Activated T-helper 2 cell treated with anti-CD3 and anti-CD28 coated beads, Interferon-gamma antibody, Interleukin-2, Interleukin-4, amounts not matched to agents 10 μg/mL and 5 μg/mL and 100 μg/mL, durations not matched to agents 14 hours and 24 hours and 36 hours (primary cell): ENCODE measurements at regions not wholly inside any gene's neighbourhood (a gene's known extent, or its start where the extent isn't known, plus 50 kb on each side); places are given as distances from the start of the nearest gene placed in this dataset.

Experiments
- DNase-seq: peaks from one replicate; pipeline ENCODE4 v3.0.0; 2021; ENCODE audit warnings: low spot score
- H3K27ac Mint-ChIP-seq: one replicate; pipeline ENCODE4 v1.8.0; 2021; ENCODE audit warnings: mixed read lengths
- H3K27me3 Mint-ChIP-seq: one replicate; pipeline ENCODE4 v1.8.0; 2021; ENCODE audit warnings: low read depth, mixed read lengths
- H3K36me3 Mint-ChIP-seq: one replicate; pipeline ENCODE4 v1.8.0; 2021; ENCODE audit warnings: low read depth, mixed read lengths
- H3K4me1 Mint-ChIP-seq: one replicate; pipeline ENCODE4 v1.8.0; 2021; ENCODE audit warnings: low read depth, mixed read lengths
- H3K4me3 Mint-ChIP-seq: one replicate; pipeline ENCODE4 v1.8.0; 2021; ENCODE audit warnings: low read depth, mild to moderate bottlenecking, moderate library complexity, mixed read lengths
- H3K9me3 Mint-ChIP-seq: one replicate; pipeline ENCODE4 v1.8.0; 2021; ENCODE audit warnings: mixed read lengths
- intact Hi-C: fragments of 100-400 bp; cut with micrococcal nuclease; formaldehyde crosslinking; loops from one replicate; pipeline ENCODE4 v1.15.1; 2023

DNA sequence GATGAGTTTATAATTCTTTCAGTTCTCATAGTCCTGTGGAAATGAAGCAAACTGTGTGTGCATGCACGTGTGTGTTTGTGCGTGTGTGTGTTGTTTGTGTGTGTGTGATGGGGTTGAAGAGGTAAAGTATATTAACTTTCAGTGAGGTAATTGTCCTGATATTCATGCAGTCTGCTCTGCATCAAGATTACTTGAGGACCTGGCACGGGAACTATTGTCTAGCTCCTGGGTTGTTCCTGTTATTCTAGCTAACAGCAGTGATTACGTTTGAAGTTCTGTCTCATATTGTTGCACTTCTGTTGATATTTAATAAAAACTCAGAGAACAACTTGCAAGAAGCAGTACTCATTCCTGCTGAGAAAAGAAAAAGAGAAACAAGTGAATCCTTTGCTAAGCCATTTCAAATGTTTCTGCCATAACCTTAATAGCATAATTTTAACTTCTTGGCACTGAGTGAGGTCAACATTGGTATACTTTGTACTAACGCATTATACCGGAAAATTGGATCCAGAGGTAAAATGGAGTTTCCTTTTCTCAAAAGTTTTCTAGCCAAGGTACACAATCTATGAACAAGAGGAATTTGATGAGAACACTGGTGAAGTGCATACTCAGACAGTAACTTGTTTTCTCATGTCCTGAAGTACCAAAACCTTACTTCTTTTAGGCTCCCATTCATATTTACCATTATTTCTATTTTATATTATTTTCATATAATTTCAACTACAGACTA is 113.2 kb downstream of the SPCS3 start:
- Mint-ChIP-seq H3K36me3 (no peaks in the 10 kb centered on the region), H3K9me3 (no peaks in the 10 kb centered on the region), H3K27me3 (no peaks in the 10 kb centered on the region), H3K4me3 (no peak overlapping the region), H3K27ac (no peak overlapping the region), H3K4me1 (peaks cover 4% of the 10 kb centered on the region)
- DNase-seq: no peak
- intact Hi-C loops: no loop called here

DNA sequence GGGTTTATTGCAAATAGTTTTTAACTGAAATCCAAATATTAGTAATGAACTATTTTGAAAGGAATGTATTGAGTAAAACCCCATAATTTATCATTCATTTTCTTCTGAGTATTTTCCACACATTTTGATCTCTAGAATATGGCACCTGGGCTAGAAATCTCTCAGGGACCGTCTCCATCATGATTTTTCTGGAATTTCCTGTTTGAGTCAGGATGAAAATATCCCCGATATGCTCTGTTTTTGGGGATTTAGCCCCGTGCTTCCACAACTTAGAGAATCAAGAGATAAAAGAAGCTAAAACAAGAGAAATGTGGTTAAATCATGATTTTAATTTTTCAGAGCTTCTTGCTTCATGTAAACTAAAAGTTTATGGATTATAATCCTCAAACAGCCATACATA is 114.2 kb downstream of the SPCS3 start:
- Mint-ChIP-seq H3K9me3 (no peaks in the 10 kb centered on the region), H3K4me3 (no peak overlapping the region), H3K27me3 (no peaks in the 10 kb centered on the region), H3K36me3 (no peaks in the 10 kb centered on the region), H3K4me1 (peaks cover 4% of the 10 kb centered on the region), H3K27ac (no peak overlapping the region)
- DNase-seq: no peak
- intact Hi-C loops: no loop called here

DNA sequence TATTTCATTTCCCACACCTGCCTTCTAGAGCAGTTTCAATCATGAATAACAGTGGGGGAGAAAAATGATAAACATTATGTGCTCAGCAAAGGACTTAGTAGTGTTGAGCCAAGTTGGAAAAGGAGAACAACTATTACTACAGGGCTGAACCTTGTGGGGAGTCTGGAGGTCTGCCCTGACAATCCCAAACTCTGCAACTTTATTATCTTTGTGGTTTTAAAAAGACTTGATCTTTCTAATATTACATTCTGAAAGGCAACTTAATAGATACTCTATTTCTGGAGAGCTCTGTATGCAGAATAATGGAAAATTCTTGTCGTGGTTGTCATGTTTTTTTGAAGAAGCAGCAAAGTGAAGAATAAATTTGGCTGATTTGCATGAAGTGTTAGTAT is 116.1 kb downstream of the SPCS3 start:
- Mint-ChIP-seq H3K36me3 (no peaks in the 10 kb centered on the region), H3K27me3 (no peaks in the 10 kb centered on the region), H3K4me3 (no peak overlapping the region), H3K27ac (no peak overlapping the region), H3K4me1 (peaks cover 4% of the 10 kb centered on the region), H3K9me3 (no peaks in the 10 kb centered on the region)
- intact Hi-C loops: no loop called here
- DNase-seq: no peak

DNA sequence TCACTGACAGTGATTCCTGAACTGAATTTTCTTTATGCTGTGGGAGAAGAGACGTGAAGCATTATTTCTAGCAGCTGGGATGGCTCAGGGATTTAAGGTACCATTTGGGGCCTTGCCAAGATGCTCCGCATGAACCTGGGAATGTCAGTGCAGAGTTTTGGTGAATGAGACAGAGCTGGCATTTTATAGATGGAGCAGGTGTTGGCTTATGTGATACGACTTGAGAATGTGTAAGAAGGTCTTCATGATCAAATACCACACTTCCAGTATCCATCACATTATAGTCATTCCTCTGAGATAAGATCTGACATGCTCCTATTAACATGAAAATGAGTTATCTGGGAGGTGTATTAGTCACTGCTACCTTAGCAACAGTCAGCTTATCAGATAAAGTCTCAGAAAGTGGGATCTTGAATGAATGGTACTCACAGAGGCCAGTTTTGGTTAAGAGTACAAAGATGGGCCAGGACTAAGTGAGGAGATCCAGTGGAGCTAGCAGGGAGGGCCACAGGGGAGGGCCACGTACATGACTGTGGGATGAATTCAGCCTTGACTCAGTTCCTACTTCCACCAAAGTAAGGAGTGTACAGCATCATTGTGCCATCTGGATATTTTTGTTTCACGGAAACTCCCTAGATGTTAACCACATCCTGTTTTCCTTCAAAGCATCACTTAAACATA is 116.7 kb downstream of the SPCS3 start:
- no peaks in the 10 kb centered on the region for H3K27me3 Mint-ChIP-seq
- H3K4me1 Mint-ChIP-seq: peaks cover 4% of the 10 kb centered on the region
- intact Hi-C loops: no loop called here
- no peak for DNase-seq
- no peaks in the 10 kb centered on the region for H3K36me3 Mint-ChIP-seq
- H3K9me3 Mint-ChIP-seq: no peaks in the 10 kb centered on the region
- no peak overlapping the region for H3K27ac Mint-ChIP-seq
- H3K4me3 Mint-ChIP-seq: no peak overlapping the region

GRCh38 chr4:176437756-176438155 is 118.0 kb downstream of the SPCS3 start:
- Mint-ChIP-seq H3K27me3 (no peaks in the 10 kb centered on the region), H3K27ac (no peak overlapping the region), H3K4me3 (no peak overlapping the region), H3K9me3 (no peaks in the 10 kb centered on the region), H3K4me1 (peaks cover 4% of the 10 kb centered on the region), H3K36me3 (no peaks in the 10 kb centered on the region)
- DNase-seq: no peak
- intact Hi-C loops: no loop called here

GRCh38 chr4:176438401-176438800 is 118.6 kb downstream of the SPCS3 start:
- H3K4me3 Mint-ChIP-seq: no peak overlapping the region
- H3K27ac Mint-ChIP-seq: no peak overlapping the region
- intact Hi-C loops: no loop called here
- no peaks in the 10 kb centered on the region for H3K27me3 Mint-ChIP-seq
- no peak for DNase-seq
- no peaks in the 10 kb centered on the region for H3K9me3 Mint-ChIP-seq
- H3K36me3 Mint-ChIP-seq: no peaks in the 10 kb centered on the region
- peaks cover 4% of the 10 kb centered on the region for H3K4me1 Mint-ChIP-seq

DNA sequence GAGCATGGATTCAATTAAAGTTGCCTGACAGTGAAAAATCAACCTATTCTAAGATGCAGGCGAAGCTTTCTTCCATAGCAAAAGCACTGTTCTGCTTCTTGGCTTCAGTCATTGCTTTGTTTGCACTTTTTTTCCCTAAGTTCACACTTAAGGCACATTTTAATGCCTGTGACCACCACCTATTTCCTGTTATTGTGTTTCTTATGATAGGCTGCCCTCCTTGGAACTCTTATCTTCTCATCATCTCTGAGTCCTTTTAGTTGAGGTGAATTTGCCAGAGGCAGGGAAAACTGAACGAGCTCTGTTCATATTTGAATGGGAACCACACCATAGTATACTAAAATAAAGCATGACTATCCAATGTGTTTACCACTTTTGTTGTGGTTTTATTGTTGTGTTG is 119.8 kb downstream of the SPCS3 start:
- DNase-seq: no peak
- H3K4me3 Mint-ChIP-seq: no peak overlapping the region
- H3K27me3 Mint-ChIP-seq: no peaks in the 10 kb centered on the region
- H3K27ac Mint-ChIP-seq: no peak overlapping the region
- intact Hi-C loops: no loop called here
- no peaks in the 10 kb centered on the region for H3K9me3 Mint-ChIP-seq
- no peaks in the 10 kb centered on the region for H3K36me3 Mint-ChIP-seq
- H3K4me1 Mint-ChIP-seq: peaks cover 4% of the 10 kb centered on the region

- no peak overlapping the region for H3K27ac Mint-ChIP-seq
- no peaks in the 10 kb centered on the region for H3K27me3 Mint-ChIP-seq
- intact Hi-C loops: no loop called here
- no peaks in the 10 kb centered on the region for H3K36me3 Mint-ChIP-seq
- H3K4me1 Mint-ChIP-seq: peaks cover 4% of the 10 kb centered on the region
- H3K4me3 Mint-ChIP-seq: no peak overlapping the region
- H3K9me3 Mint-ChIP-seq: no peaks in the 10 kb centered on the region
- no peak for DNase-seq
Measured at GRCh38 chr4:176440698-176441097, 120.9 kb downstream of the SPCS3 start.

DNA sequence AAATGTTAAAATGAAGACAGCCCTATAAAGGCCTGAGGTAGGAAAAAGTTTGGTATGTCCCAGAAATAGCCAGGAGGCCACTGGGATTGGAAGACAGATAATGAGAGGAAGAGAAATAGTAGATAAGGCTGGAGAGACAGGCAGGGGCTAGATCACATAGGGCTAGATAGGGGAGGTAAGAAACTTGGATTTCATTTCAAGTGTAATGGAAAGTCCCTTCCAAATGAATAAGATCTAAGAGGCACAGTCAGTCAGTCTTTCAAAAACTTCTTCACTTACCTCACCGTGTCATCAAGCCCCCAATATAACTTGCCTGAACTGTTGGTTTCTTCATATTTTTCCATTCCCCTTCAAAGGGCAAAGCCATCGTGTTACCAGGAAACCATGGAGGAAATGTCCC is 121.8 kb downstream of the SPCS3 start:
- no peak overlapping the region for H3K27ac Mint-ChIP-seq
- intact Hi-C loops: no loop called here
- H3K36me3 Mint-ChIP-seq: no peaks in the 10 kb centered on the region
- DNase-seq: no peak
- no peaks in the 10 kb centered on the region for H3K27me3 Mint-ChIP-seq
- peaks cover under 1% of the 10 kb centered on the region for H3K4me1 Mint-ChIP-seq
- H3K9me3 Mint-ChIP-seq: no peaks in the 10 kb centered on the region
- H3K4me3 Mint-ChIP-seq: no peak overlapping the region

DNA sequence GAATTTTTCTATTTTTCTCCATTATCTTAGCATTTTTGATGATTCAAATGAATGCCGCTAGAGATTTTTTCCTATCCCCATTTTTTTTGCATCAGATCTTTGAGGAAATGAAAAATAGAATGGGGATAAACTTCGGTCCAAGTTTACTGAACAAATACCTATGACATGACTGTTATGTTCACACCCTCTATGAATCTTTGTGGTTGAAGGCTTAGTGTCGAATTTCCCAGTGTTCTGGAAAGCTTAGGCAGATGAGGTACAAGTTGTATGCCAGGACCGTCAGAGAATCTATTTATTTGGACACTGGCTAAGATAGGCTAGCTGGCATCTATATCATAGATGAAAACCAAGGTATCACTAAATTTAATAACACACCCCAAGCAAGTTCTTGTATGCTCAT is 123.4 kb downstream of the SPCS3 start:
- no peak overlapping the region for H3K27ac Mint-ChIP-seq
- H3K27me3 Mint-ChIP-seq: no peaks in the 10 kb centered on the region
- intact Hi-C loops: no loop called here

GRCh38 chr4:176443646-176444409 is 124.1 kb downstream of the SPCS3 start:
- Mint-ChIP-seq H3K36me3 (no peaks in the 10 kb centered on the region), H3K27me3 (no peaks in the 10 kb centered on the region), H3K4me1 (no peaks in the 10 kb centered on the region), H3K9me3 (no peaks in the 10 kb centered on the region), H3K4me3 (no peak overlapping the region), H3K27ac (no peak overlapping the region)
- no peak for DNase-seq
- intact Hi-C loops: no loop called here

More for the DNA sequence above, 123.4 kb downstream of the SPCS3 start:
- no peaks in the 10 kb centered on the region for H3K4me1 Mint-ChIP-seq
- no peaks in the 10 kb centered on the region for H3K36me3 Mint-ChIP-seq
- H3K9me3 Mint-ChIP-seq: no peaks in the 10 kb centered on the region
- no peak for DNase-seq
- no peak overlapping the region for H3K4me3 Mint-ChIP-seq

DNA sequence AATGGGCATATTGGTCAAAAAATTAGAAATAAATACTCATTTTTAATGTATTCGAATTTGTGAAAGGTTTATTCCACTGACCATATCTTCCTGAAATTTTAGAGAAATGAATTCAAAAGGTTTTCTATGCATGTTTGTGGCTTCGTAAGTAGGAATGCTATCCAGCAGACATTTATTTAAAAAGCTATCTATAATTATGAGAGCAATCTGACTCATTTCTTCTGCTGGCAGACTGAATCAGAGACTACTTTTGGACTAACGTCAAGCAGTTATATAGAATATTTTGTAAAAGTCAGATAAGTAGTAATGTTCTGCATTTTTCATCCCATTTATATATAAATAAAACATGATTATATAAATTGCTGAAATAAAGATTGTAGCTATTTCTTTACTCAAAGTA is 125.0 kb downstream of the SPCS3 start:
- H3K9me3 Mint-ChIP-seq: no peaks in the 10 kb centered on the region
- H3K4me1 Mint-ChIP-seq: no peaks in the 10 kb centered on the region
- intact Hi-C loops: no loop called here
- no peak for DNase-seq
- no peaks in the 10 kb centered on the region for H3K27me3 Mint-ChIP-seq
- H3K4me3 Mint-ChIP-seq: no peak overlapping the region
- H3K36me3 Mint-ChIP-seq: no peaks in the 10 kb centered on the region
- H3K27ac Mint-ChIP-seq: no peak overlapping the region

DNA sequence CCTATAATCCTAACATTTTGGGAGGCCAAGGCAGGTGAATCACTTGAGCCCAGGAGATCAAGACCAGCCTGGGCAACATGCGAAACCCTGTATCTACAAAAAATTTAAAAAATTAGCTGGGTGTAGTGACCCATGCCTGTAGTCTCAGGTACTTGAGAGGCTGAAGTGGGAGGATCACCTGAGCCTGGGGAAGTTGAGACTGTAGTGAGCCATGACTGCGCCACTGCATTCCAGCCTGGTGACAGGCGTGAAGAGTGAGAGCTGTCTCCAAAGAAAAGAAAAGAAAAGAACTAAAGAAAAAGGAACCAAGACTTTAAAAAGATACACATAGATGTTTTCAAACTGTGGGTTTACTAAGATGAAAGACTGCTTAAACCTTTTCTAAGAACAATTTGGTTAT is 129.0 kb downstream of the SPCS3 start:
- Mint-ChIP-seq H3K4me3 (no peak overlapping the region), H3K27me3 (no peaks in the 10 kb centered on the region), H3K27ac (no peak overlapping the region), H3K9me3 (no peaks in the 10 kb centered on the region), H3K4me1 (no peaks in the 10 kb centered on the region), H3K36me3 (no peaks in the 10 kb centered on the region)
- no peak for DNase-seq
- intact Hi-C loops: no loop called here
